Neural crest cell (in vitro differentiated cells): ENCODE measurements at regions not wholly inside any gene's neighbourhood (a gene's known extent, or its start where the extent isn't known, plus 50 kb on each side); places are given as distances from the start of the nearest gene placed in this dataset.
"Not testable (repeated sequence)": the region's sequence is repeated elsewhere in the genome, so short reads cannot be mapped to it uniquely, and the experiment has no call there.

Source experiments
- DNase-seq: peaks from one replicate; pipeline ENCODE4 v3.0.0; 2021; ENCODE audit warnings: low read depth, mixed read lengths, low spot score
- H3K27ac Mint-ChIP-seq: one replicate; pipeline ENCODE4 v1.8.0; 2021; ENCODE audit warnings: mild to moderate bottlenecking, mixed read lengths; ENCODE audit not compliant: unreplicated experiment
- H3K27me3 Mint-ChIP-seq: 2 replicates; pipeline ENCODE4 v1.8.0; 2021; ENCODE audit warnings: low read depth, mild to moderate bottlenecking, mixed read lengths
- H3K36me3 Mint-ChIP-seq: 2 replicates; pipeline ENCODE4 v1.8.0; 2021; ENCODE audit warnings: low read depth, mild to moderate bottlenecking, mixed read lengths
- H3K4me1 Mint-ChIP-seq: 2 replicates; pipeline ENCODE4 v1.8.0; 2021; ENCODE audit warnings: mixed read lengths
- H3K4me3 Mint-ChIP-seq: one replicate; pipeline ENCODE4 v1.8.0; 2021; ENCODE audit warnings: mild to moderate bottlenecking, mixed read lengths
- H3K9me3 Mint-ChIP-seq: 2 replicates; pipeline ENCODE4 v1.8.0; 2021; ENCODE audit warnings: mixed read lengths
- CTCF ChIP-seq: fragments of 200-600 bp; sonication (generic); conservative IDR thresholded peaks from 2 replicates; pipeline ENCODE4 v1.5.0; 2021; ENCODE audit warnings: antibody characterized with exemption, mild to moderate bottlenecking

- Mint-ChIP-seq H3K36me3 (peaks cover 8% of the 10 kb centered on the region), H3K4me3 (no peak overlapping the region), H3K4me1 (no peaks in the 10 kb centered on the region), H3K9me3 (peaks cover 8% of the 10 kb centered on the region), H3K27me3 (no peaks in the 10 kb centered on the region), H3K27ac (no peak overlapping the region)
- DNase-seq: no peak
- no peak for TF ChIP-seq CTCF
Measured at GRCh38 chr10:22097696-22098095, 94.2 kb upstream of the DNAJC1 start.

GRCh38 chr10:22091260-22091659 is 87.7 kb upstream of the DNAJC1 start:
- H3K9me3 Mint-ChIP-seq, H3K4me3 Mint-ChIP-seq, H3K27ac Mint-ChIP-seq, DNase-seq, H3K27me3 Mint-ChIP-seq: not testable (repeated sequence)
- peaks cover 11% of the 10 kb centered on the region for H3K4me1 Mint-ChIP-seq
- peaks cover 10% of the 10 kb centered on the region for H3K36me3 Mint-ChIP-seq

- Mint-ChIP-seq H3K27me3 (no peaks in the 10 kb centered on the region), H3K9me3 (peaks cover 4% of the 10 kb centered on the region), H3K27ac (no peak overlapping the region), H3K4me3 (no peak overlapping the region), H3K36me3 (peaks cover 2% of the 10 kb centered on the region), H3K4me1 (peaks cover 11% of the 10 kb centered on the region)
- no peak for DNase-seq
- no peak for TF ChIP-seq CTCF
Measured at GRCh38 chr10:22087402-22087738, 83.8 kb upstream of the DNAJC1 start.

GRCh38 chr10:22086730-22087401 is 83.3 kb upstream of the DNAJC1 start:
- peaks cover 11% of the 10 kb centered on the region for H3K4me1 Mint-ChIP-seq
- peak; percentile 27 for DNase-seq
- no peaks in the 10 kb centered on the region for H3K27me3 Mint-ChIP-seq
- H3K4me3 Mint-ChIP-seq: no peak overlapping the region
- H3K36me3 Mint-ChIP-seq: peaks cover 2% of the 10 kb centered on the region
- no peak overlapping the region for H3K27ac Mint-ChIP-seq
- peaks cover 2% of the 10 kb centered on the region for H3K9me3 Mint-ChIP-seq
- TF ChIP-seq CTCF: no peak

- peaks cover 16% of the 10 kb centered on the region for H3K9me3 Mint-ChIP-seq
- DNase-seq, H3K4me3 Mint-ChIP-seq, H3K27me3 Mint-ChIP-seq, H3K4me1 Mint-ChIP-seq, H3K36me3 Mint-ChIP-seq, H3K27ac Mint-ChIP-seq: not testable (repeated sequence)
Measured at GRCh38 chr10:22079921-22080320, 76.4 kb upstream of the DNAJC1 start.

- peaks cover 13% of the 10 kb centered on the region for H3K36me3 Mint-ChIP-seq
- no peaks in the 10 kb centered on the region for H3K27me3 Mint-ChIP-seq
- H3K9me3 Mint-ChIP-seq: peaks cover 30% of the 10 kb centered on the region
- H3K4me1 Mint-ChIP-seq: no peaks in the 10 kb centered on the region
- H3K27ac Mint-ChIP-seq: no peak overlapping the region
- no peak overlapping the region for H3K4me3 Mint-ChIP-seq
- no peak for DNase-seq
- no peak for TF ChIP-seq CTCF
Measured at GRCh38 chr10:22071332-22071731, 67.8 kb upstream of the DNAJC1 start.
